ENCODE measurements at regions not wholly inside any gene's neighbourhood (a gene's known extent, or its start where the extent isn't known, plus 50 kb on each side); places are given as distances from the start of the nearest gene placed in this dataset.
"Not testable (repeated sequence)": the region's sequence is repeated elsewhere in the genome, so short reads cannot be mapped to it uniquely, and the experiment has no call there.

DNA sequence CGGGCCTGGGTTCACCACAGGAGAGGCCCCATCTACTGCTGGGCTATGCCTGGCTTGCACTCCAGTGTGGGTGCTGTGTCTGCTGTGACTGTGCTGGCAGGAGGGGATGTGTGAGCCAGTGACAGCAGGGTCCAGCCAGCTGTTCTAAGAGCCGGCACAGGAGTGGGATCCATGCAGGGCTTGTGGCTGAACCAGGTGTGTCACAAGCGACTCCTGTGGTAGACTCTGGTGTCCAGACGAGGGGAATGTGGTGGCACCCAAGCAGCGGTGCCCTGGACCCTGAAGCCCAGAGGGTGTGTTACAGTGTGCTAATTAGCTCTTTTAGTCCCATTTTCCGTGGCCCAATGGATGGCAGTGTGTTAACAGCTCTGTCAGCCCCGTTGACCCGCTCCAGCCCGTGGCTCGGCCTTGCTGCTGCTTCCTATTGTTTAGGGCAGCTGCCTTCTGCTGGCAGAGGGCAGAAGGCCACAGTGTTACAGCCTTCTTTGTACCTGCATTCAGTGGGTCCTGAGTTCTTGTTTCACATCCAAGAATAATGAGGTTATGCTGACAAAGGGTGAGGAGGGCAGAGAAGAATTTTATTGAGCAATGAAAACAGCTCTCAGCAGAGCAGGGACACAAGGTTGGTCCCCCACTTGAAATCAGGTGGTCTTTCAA is 78.5 kb upstream of the RNU6-1 start:
- no peak for DNase-seq (ENCODE audit: low read depth)

DNA sequence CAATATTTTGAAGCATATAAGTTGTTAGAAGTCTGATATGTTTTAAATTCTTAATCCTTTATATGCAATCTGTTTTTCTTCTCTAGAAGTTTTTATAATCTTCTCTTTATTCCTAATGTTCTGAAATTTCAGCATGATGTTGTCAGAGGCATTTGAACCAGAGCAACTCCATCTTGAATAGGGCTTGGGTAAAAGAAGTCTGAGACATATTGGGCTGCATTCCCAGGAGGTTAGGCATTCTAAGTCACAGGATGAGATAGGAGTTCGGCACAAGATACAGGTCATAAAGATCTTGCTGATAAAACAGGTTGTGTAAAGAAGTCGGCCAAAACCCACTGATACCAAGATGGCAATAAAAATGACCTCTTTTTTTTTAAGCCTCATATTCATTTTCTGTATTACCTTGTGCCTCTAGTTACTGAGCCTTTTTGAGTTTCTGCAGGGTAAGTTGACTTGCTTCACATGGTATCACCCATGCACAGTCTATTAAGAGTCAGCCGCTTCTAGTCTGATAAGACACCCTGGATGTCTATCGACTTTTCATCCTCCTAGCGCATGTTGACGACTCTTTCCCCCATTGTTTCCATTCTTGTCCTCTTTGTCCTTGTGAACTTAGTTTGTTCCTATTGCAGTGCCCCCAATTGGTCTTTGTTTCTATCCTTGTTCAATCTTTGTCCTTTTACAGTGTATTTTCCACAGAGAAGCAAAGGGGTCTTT is 80.8 kb upstream of the RNU6-1 start:
- no peak for DNase-seq (ENCODE audit: low read depth)

- DNase-seq (ENCODE audit: low read depth) = no peak
These were observed 82.3 kb upstream of the RNU6-1 start for GRCh38 chr15:67922106-67922675.

GRCh38 chr15:67922971-67923945 is 83.4 kb upstream of the RNU6-1 start:
- no peak for DNase-seq (ENCODE audit: low read depth)

- no peak for DNase-seq (ENCODE audit: low read depth)
These were observed 84.6 kb upstream of the RNU6-1 start for GRCh38 chr15:67924359-67924974.

GRCh38 chr15:67925182-67925581 is 85.3 kb upstream of the RNU6-1 start:
- DNase-seq (ENCODE audit: low read depth) = no peak

GRCh38 chr15:67927501-67928168 is 87.8 kb upstream of the RNU6-1 start:
- DNase-seq (ENCODE audit: low read depth) = peak; percentile 30

DNA sequence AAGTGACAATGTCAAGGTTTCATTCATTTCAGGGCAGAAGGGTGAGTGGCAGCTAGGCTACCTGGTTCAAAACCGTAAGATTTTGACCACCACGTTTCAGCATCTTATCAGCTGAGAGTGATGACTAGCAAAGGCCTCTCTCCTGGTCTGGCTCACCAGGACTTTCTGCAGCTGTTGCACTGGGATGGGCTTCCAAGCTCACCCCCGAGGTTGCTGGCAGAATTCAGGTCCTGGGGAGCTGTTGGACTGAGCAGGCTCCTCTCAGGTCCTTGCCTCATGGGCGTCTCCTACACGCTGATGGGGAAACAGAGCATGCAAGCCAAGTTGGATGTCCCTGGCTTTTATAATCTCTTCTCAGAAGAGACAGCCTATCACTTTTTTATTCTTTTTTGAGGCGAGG is 88.8 kb upstream of the RNU6-1 start:
- DNase-seq (ENCODE audit: low read depth) = no peak

- no peak for DNase-seq (ENCODE audit: low read depth)
These were observed 90.9 kb upstream of the RNU6-1 start for GRCh38 chr15:67930720-67931119.

DNA sequence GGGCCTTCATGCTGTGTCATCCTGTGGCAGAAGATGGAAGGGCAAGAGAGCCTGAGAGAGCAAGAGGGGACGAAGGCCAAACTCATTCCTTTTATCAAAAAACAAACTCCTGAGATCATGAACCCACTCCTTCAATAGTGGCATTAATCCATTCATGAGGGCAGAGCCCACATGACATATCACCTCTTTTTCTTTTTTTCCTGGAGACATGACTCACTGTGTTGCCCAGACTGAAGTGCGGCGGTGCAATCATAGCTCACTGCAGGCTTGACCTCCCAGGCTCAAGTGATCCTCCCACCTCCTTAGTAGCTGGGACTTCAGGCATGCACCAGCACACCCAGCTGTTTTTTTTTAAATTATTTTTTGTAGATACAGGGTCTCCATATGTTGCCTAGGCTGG is 92.0 kb upstream of the RNU6-1 start:
- peak; percentile 62 for DNase-seq (ENCODE audit: low read depth)

- not testable (repeated sequence) for DNase-seq (ENCODE audit: low read depth)
These were observed 94.3 kb upstream of the RNU6-1 start for GRCh38 chr15:67934126-67934525.

DNA sequence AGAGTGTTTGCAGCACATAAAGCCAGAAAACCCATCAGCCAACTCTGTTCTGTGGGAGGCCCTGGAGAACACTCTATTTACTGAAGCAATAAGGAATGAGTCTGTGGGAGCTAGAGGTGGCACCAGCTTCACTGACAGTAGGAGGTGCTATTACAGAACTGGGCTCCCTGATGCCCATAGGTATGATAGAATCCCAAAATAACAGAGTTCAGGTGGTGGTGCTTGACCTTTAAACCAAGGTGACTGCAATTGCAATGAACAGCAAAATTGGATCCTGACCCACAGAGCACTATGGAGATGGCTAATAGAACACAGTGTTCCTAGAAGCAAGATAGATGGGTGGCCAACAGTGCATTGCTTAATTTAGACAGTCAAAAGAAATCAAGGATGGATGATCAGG is 95.4 kb upstream of the RNU6-1 start:
- no peak for DNase-seq (ENCODE audit: low read depth)

GRCh38 chr15:67936258-67936657 is 96.4 kb upstream of the RNU6-1 start:
- no peak for DNase-seq (ENCODE audit: low read depth)

DNA sequence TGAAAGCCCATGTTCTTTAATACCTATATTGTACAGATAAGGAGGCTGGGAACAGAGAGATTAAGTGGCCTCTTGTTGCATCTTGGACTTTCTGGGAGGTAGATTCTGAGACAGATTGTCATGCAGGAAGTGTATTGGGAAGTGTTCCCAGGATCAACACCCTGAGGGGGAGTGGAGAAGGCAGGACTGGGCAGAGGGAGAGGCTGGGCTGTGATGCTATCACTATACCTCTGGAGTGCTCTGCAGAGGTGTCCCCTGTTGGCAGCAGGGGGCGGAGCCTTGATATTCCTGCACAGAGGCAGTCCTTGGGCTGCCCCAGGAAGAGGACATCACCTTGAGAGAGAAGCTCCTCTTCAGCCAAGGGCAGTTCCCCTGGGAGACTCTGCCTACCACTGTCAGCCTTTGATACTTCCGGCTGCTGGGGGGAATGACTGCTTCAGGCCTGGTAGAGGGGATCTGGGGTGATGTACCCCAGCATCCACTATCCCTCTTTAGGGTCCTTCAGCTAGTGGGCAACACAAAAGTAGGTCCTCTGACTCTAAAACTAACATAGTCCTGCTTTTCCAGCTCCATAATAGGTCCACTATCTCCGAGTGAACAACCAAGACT is 97.4 kb upstream of the RNU6-1 start:
- DNase-seq (ENCODE audit: low read depth) = no peak

DNA sequence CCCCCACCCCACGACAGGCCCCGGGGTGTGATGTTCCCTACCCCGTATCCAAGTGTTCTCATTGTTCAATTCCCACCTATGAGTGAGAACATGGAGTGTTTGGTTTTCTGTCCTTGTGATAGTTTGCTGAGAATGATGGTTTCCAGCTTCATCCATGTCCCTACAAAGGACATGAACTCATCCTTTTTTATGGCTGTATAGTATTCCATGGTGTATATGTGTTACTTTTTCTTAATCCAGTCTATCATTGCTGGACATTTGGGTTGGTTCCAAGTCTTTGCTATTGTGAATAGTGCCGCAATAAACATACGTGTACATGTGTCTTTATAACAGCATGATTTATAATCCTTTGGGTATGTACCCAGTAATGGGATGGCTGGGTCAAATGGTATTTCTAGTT is 99.3 kb upstream of the RNU6-1 start:
- DNase-seq (ENCODE audit: low read depth) = not testable (repeated sequence)

GRCh38 chr15:67939588-67940323 is 99.9 kb upstream of the RNU6-1 start:
- not testable (repeated sequence) for DNase-seq (ENCODE audit: low read depth)

- DNase-seq (ENCODE audit: low read depth) = no peak
These were observed 100.5 kb upstream of the RNU6-1 start for GRCh38 chr15:67940324-67940719.

- peak; percentile 46 for DNase-seq (ENCODE audit: low read depth)
These were observed 101.9 kb upstream of the RNU6-1 start for GRCh38 chr15:67941648-67942310.

DNA sequence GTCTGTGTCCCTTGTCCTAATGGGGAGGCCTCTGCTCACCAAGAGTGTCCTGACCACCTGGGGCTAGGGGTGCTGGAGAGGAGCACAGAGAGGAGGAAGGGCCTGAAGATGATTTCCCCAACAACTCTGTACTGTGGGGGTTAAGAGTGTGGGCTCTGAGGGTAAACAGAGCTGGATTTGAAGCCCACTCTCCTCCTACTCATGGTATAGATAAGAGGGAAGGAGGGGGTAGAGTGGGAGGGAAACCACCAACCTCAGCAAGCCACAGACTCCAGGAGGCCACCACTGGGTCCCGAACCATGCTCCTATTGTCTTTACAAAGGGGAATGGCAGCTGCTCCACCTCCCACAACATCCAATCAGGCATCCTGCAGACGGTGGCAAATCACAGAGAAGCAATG is 103.6 kb upstream of the RNU6-1 start:
- no peak for DNase-seq (ENCODE audit: low read depth)
